ENCODE measurements at regions not wholly inside any gene's neighbourhood (a gene's known extent, or its start where the extent isn't known, plus 50 kb on each side); places are given as distances from the start of the nearest gene placed in this dataset.
"Not testable (repeated sequence)": the region's sequence is repeated elsewhere in the genome, so short reads cannot be mapped to it uniquely, and the experiment has no call there.

- Histone ChIP-seq H3K27ac (ENCODE audit: low read length) (no peak overlapping the region), H3K4me1 (ENCODE audit: control insufficient read depth, insufficient read depth, low read length) (no peaks in the 10 kb centered on the region), H3K9me3 (ENCODE audit: control insufficient read depth, low read length) (no peaks in the 10 kb centered on the region), H3K27me3 (ENCODE audit: control insufficient read depth, insufficient read depth) (no peaks in the 10 kb centered on the region), H3K4me3 (ENCODE audit: low read length) (no peak overlapping the region)
- DNase-seq (no peak), ATAC-seq (no peak)
- intact Hi-C loops (cut with DNase I), result no loop called here
- WGBS, result 100% methylated on average over 1 of the region's 1 CpG
Observed at GRCh38 chr1:67545364-67545763, 115.2 kb upstream of the SERBP1 start.

DNA sequence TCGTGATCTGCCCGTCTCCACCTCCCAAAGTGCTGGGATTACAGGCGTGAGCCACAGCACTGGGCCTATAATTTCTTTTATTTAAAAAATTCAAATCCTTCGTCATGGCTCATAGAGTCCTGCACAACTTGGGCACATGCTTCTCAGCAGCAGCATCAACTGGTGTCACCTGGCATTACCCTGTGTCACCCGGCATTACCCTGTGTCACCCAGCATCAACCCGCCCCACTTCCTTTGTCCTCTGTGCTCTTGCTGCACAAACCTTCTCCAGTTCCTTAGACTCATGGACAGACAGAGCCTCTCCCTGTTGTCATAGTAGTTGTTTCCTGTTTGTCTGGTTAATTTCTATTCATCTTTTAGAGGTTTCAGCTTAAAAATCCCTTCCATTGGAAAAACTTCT, 121.2 kb upstream of the SERBP1 start:
- Histone ChIP-seq H3K27ac (ENCODE audit: low read length) (no peak overlapping the region), H3K9me3 (ENCODE audit: control insufficient read depth, low read length) (no peaks in the 10 kb centered on the region), H3K4me3 (ENCODE audit: low read length) (no peak overlapping the region), H3K4me1 (ENCODE audit: control insufficient read depth, insufficient read depth, low read length) (no peaks in the 10 kb centered on the region), H3K27me3 (ENCODE audit: control insufficient read depth, insufficient read depth) (no peaks in the 10 kb centered on the region)
- intact Hi-C loops (cut with DNase I), result no loop called here
- no peak for ATAC-seq
- WGBS, result 91% methylated on average over 6 of the region's 6 CpGs
- no peak for DNase-seq

GRCh38 chr1:67552336-67552759, 122.1 kb upstream of the SERBP1 start:
- H3K27me3 ChIP-seq (ENCODE audit: control insufficient read depth, insufficient read depth), result no peaks in the 10 kb centered on the region
- peak in 1 of 2 donors; percentile 45 for ATAC-seq
- no peak for DNase-seq
- no peaks in the 10 kb centered on the region for H3K4me1 ChIP-seq (ENCODE audit: control insufficient read depth, insufficient read depth, low read length)
- intact Hi-C loops (cut with DNase I), result no loop called here
- no peaks in the 10 kb centered on the region for H3K9me3 ChIP-seq (ENCODE audit: control insufficient read depth, low read length)
- WGBS, result 76% methylated on average over 3 of the region's 3 CpGs
- H3K27ac ChIP-seq (ENCODE audit: low read length), result no peak overlapping the region
- H3K4me3 ChIP-seq (ENCODE audit: low read length), result no peak overlapping the region

DNA sequence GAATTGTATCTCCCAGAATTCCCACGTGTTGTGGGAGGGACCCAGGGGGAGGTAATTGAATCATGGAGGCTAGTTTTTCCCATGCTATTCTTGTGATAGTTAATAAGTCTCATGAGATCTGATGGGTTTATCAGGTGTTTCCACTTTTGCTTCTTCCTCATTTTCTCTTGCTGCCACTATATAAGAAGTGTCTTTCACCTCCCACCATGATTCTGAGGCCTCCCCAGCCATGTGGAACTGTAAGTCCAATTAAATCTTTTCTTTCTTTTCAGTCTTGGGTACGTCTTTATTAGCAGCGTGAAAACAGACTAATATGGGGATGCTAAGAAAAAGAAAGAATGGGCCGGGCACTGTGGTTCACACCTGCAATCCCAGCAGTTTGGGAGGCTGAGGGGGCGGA, 124.0 kb upstream of the SERBP1 start:
- H3K27ac ChIP-seq (ENCODE audit: low read length); H3K4me3 ChIP-seq (ENCODE audit: low read length); DNase-seq; intact Hi-C loops (cut with DNase I); H3K9me3 ChIP-seq (ENCODE audit: control insufficient read depth, low read length); ATAC-seq; H3K27me3 ChIP-seq (ENCODE audit: control insufficient read depth, insufficient read depth); H3K4me1 ChIP-seq (ENCODE audit: control insufficient read depth, insufficient read depth, low read length): not testable (repeated sequence)
- 89% methylated on average over 5 of the region's 5 CpGs for WGBS

DNA sequence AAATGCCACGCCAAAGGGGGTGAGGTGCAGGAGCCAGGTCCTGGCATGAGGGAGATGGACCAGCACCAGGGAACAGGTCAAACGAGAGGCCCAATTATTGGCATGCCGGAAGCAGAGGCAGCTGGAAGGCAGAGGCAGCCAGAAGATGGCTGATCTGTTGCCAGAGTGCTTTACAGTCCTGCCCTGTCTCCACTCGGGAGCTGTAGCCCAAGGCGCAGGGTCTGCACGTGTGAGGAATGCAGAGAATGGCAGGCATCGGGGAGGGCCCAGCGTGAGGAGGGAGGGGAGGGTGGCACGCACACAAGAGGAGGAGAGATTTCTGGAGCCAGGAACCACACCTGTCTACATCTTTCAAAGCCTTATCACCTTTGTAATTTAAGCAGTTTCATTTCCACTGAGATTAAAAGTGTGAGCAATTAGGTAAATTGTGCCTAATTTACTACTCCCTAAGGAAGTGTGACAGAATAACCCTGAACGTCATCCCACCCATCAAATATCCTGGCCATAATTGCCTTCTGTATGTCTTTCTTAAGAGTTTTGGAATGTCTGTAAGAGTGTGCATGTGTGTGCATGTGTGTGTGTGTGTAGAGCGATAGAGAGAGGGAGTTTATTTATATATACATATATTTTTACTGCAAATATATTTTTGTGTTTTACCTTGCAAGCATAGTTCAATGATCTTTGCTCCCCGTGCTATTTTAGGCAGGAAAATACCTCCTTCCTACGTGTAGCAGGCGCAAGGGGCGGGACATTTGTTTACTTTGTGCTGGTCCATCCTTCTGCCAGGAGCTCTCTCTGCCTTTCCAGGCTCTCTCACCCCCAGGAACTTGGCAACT, 125.5 kb upstream of the SERBP1 start:
- no peak overlapping the region for H3K27ac ChIP-seq (ENCODE audit: low read length)

DNA sequence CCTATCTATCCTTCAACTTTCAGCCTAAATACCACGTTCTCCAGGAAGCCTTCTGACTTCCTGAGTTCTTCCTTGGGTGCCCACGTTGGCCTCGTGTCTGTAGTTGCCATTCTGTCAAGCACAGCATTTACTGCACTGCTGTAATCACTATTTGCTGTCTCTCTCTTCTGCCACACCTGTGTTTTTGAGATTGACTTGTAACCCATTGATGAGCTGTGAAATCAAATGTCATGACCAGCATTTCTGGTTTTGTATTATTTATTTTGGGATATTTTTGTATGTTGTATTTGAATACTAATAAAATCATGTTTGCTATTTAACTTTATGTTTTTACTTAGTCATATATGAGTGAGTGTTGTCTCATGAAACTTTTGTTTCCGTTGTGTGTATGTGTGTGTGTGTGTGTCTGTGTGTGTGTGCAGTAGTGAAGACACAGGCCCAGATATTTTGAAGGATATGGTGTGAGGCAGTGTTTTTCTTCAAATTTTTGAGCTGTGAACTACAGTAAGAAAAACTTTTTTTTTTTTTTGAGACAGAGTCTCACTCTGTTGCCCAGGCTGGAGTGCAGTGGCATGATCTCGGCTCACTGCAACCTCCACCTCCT, 126.2 kb upstream of the SERBP1 start:
- Histone ChIP-seq H3K27ac (ENCODE audit: low read length) (no peak overlapping the region), H3K27me3 (ENCODE audit: control insufficient read depth, insufficient read depth) (no peaks in the 10 kb centered on the region), H3K9me3 (ENCODE audit: control insufficient read depth, low read length) (no peaks in the 10 kb centered on the region), H3K4me3 (ENCODE audit: low read length) (no peak overlapping the region), H3K4me1 (ENCODE audit: control insufficient read depth, insufficient read depth, low read length) (peaks cover 2% of the 10 kb centered on the region)
- intact Hi-C loops (cut with DNase I), result no loop called here
- 68% methylated on average over 5 of the region's 5 CpGs for WGBS
- DNase-seq (no peak), ATAC-seq (no peak)

More for the DNA sequence above, 125.5 kb upstream of the SERBP1 start:
- WGBS, result 66% methylated on average over 15 of the region's 15 CpGs
- no peaks in the 10 kb centered on the region for H3K27me3 ChIP-seq (ENCODE audit: control insufficient read depth, insufficient read depth)
- H3K4me3 ChIP-seq (ENCODE audit: low read length), result no peak overlapping the region
- peaks cover 2% of the 10 kb centered on the region for H3K4me1 ChIP-seq (ENCODE audit: control insufficient read depth, insufficient read depth, low read length)
- no peak for DNase-seq
- no peaks in the 10 kb centered on the region for H3K9me3 ChIP-seq (ENCODE audit: control insufficient read depth, low read length)
- ATAC-seq, result no peak
- intact Hi-C loops (cut with DNase I), result no loop called here

DNA sequence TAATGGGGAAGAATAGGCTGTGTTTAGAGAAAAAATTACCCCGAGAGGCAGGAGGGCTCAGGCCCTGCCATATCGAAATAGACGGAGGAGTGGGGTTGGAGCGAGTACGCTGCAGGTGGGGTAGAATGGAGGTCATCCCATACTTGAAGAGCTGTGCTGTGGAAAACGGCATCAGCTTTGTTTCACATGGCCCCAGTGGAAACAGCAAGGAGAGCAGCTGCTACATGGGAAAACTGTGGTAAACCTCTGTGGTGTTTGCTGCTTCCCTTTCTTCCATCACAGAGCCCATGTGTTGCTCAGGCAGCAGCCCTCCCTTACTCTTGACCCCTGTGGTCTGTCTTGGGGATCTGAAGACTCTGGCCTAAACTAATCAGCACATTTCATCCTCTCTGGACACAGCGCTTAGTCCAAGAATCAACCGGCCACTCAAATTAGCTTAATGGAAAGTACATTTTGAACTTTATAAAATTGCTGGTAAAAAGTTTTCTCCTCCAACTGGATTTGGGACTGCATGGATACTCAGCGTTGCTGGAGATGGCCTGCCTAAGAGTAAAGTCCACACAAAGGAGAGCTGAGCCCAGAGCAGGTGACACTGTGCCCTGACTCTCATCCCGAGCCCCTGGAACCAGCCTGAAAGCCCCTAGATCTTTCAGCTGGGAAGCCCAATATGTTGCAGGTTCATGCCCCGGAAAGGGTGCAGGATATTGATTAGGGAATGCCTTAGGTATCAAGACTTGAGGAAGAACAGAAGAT, 127.1 kb upstream of the GADD45A start:
- Histone ChIP-seq H3K4me3 (ENCODE audit: low read length) (no peak overlapping the region), H3K9me3 (ENCODE audit: control insufficient read depth, low read length) (no peaks in the 10 kb centered on the region), H3K4me1 (ENCODE audit: control insufficient read depth, insufficient read depth, low read length) (peaks cover 2% of the 10 kb centered on the region), H3K27me3 (ENCODE audit: control insufficient read depth, insufficient read depth) (no peaks in the 10 kb centered on the region), H3K27ac (ENCODE audit: low read length) (no peak overlapping the region)
- ATAC-seq, result no peak
- intact Hi-C loops (cut with DNase I), result no loop called here
- WGBS, result 83% methylated on average over 11 of the region's 11 CpGs
- DNase-seq, result no peak

DNA sequence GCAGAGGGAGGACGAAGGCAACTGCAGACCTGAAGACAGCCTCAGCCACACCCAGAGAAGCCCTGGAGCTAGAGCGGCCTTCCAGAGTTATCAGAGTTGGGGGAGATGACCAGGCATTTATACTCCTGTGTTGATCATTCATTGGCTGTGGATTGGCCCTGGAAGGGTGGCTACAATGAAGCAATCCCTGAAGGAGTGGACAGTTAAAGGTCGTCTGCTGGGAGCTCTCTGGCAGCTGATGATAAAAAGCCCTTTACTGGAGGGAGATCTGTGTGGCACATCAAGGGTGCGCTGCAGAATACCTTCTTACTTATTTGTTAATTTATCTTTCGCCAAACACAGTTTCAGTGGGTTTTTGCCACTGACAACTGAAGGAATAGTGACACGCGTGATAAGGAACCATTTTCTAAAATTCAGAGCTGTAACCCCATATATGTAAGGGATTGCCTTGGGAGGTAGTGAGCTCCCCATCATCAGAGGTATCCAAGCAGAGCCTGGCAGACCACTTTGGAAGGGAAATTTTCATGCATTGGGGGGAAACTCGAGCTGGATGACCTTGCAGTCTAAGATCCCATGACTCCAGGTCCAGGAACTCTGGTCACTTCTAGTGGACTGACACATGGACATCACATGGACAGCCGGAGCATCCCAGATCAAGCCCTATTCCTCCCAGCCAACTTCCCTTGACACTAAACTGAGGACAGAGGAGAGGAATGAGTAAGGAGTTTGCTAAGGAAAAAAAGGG, 126.4 kb upstream of the GADD45A start:
- H3K4me3 ChIP-seq (ENCODE audit: low read length), result no peak overlapping the region
- no peak for ATAC-seq

GRCh38 chr1:67559222-67559700, 125.7 kb upstream of the GADD45A start:
- peak; percentile 74 to 78 for ATAC-seq
- WGBS, result 42% methylated on average over 16 of the region's 16 CpGs
- H3K27me3 ChIP-seq (ENCODE audit: control insufficient read depth, insufficient read depth), result no peaks in the 10 kb centered on the region
- no peak overlapping the region for H3K27ac ChIP-seq (ENCODE audit: low read length)
- H3K4me3 ChIP-seq (ENCODE audit: low read length), result no peak overlapping the region
- no peaks in the 10 kb centered on the region for H3K9me3 ChIP-seq (ENCODE audit: control insufficient read depth, low read length)
- H3K4me1 ChIP-seq (ENCODE audit: control insufficient read depth, insufficient read depth, low read length), result peaks cover 2% of the 10 kb centered on the region
- intact Hi-C loops (cut with DNase I), result no loop called here
- peak; percentile 78 to 87 (median 86) for DNase-seq

More for the DNA sequence above, 126.4 kb upstream of the GADD45A start:
- no peak for DNase-seq
- Histone ChIP-seq H3K27me3 (ENCODE audit: control insufficient read depth, insufficient read depth) (no peaks in the 10 kb centered on the region), H3K4me1 (ENCODE audit: control insufficient read depth, insufficient read depth, low read length) (peaks cover 2% of the 10 kb centered on the region), H3K9me3 (ENCODE audit: control insufficient read depth, low read length) (no peaks in the 10 kb centered on the region), H3K27ac (ENCODE audit: low read length) (no peak overlapping the region)
- 81% methylated on average over 9 of the region's 9 CpGs for WGBS
- intact Hi-C loops (cut with DNase I), result no loop called here

- H3K4me1 ChIP-seq (ENCODE audit: control insufficient read depth, insufficient read depth, low read length), result peaks cover 5% of the 10 kb centered on the region
- no peaks in the 10 kb centered on the region for H3K27me3 ChIP-seq (ENCODE audit: control insufficient read depth, insufficient read depth)
- H3K27ac ChIP-seq (ENCODE audit: low read length), result no peak overlapping the region
- no peak overlapping the region for H3K4me3 ChIP-seq (ENCODE audit: low read length)
- H3K9me3 ChIP-seq (ENCODE audit: control insufficient read depth, low read length), result no peaks in the 10 kb centered on the region
- 78% methylated on average over 10 of the region's 10 CpGs for WGBS
- peak in 1 of 3 donors; percentile 56 for DNase-seq
- peak in 1 of 2 donors; percentile 25 for ATAC-seq
- intact Hi-C loops (cut with DNase I), result loop anchor here in 3 of 4 donors (2.0 to 10.0 kb wide), 3 partner anchors 124 to 202 kb away; partner anchors contain the start of gene GADD45A (in 1 of the 3)
Observed at GRCh38 chr1:67560580-67561255, 124.3 kb upstream of the GADD45A start.

Data from right cardiac atrium (tissue), 5 donors.